ENCODE measurements at regions not wholly inside any gene's neighbourhood (a gene's known extent, or its start where the extent isn't known, plus 50 kb on each side); places are given as distances from the start of the nearest gene placed in this dataset.
"Not testable (repeated sequence)": the region's sequence is repeated elsewhere in the genome, so short reads cannot be mapped to it uniquely, and the experiment has no call there.

- no peak for DNase-seq
These were observed 785.7 kb upstream of the POM121L12 start for GRCh38 chr7:52249741-52250140.

GRCh38 chr7:52247518-52247917, 787.9 kb upstream of the POM121L12 start:
- DNase-seq = no peak

GRCh38 chr7:52243685-52244084, 791.7 kb upstream of the POM121L12 start:
- no peak for DNase-seq

DNA sequence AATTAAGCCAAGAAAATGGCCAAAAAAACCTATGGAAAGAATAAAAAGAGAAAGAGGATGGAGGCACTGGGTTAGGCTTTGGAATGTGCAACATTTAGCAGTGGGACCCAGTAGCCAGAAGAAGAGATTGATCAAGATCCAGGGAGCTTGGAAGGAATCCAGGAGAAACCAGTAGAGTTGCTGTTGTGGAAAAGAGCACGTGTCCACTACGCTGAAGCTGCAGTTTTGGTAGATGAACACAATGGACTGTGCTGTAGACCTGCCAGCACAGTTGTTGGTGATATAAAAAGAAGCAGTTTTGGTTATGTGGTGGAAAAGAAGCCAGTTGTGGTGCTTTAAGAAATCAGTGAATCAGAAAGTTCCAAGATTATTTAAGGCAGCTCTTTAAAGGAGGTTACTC, 802.2 kb upstream of the POM121L12 start:
- no peak for DNase-seq

DNA sequence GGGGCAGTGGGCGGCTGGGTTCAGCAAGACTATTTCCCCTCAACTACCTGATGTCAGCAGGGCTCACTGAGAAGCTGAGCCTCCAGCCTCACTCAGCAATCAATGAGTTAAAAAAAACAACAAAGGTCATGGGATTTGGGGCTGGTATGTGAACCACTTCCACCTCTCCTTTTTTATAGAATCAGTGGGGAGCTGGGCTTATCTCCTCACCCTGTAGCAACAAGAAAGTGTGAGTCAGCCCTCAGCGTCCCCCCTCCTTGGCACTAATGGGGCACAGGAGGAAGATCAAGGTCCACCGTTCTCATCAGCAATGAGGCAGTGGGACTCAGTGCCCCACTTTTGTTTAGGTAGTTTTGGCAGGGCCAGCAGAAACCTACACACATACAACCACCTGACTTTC, 823.5 kb upstream of the POM121L12 start:
- DNase-seq = no peak

GRCh38 chr7:52209614-52210013, 825.8 kb upstream of the POM121L12 start:
- no peak for DNase-seq

GRCh38 chr7:52197221-52197620, 838.2 kb upstream of the POM121L12 start:
- no peak for DNase-seq

GRCh38 chr7:52195664-52196063, 839.8 kb upstream of the POM121L12 start:
- DNase-seq = no peak

DNA sequence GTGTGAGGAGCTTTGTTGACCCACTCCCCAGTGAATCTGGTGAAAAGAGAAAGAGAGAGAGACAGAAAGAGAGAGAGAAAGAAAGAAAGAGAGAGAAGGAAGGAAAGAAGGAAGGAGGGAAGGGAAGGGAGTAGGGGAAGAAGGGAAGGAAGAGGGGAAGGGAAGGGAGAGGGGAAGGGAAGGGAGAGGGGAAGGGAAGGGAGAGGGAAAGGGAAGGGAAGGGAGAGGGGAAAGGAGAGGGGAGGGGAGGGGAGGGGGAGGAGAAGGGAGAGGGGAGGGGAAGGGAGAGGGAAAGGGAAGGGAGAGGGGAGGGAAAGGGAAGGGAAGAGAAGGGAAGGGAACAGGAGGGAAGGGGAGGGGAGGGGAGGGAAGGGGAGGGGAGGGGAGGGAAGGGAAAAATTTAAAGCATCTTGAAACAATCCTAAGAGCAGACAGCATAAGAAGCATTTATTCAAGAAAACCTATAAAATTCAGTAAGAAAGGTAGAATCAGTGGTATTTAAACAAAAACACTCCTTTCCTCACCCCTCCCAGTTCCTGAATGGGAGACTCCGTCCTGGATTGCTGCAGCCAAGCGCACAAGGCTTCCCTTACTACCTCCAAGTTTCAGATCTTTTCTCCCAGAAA, 846.2 kb upstream of the POM121L12 start:
- DNase-seq = no peak

DNA sequence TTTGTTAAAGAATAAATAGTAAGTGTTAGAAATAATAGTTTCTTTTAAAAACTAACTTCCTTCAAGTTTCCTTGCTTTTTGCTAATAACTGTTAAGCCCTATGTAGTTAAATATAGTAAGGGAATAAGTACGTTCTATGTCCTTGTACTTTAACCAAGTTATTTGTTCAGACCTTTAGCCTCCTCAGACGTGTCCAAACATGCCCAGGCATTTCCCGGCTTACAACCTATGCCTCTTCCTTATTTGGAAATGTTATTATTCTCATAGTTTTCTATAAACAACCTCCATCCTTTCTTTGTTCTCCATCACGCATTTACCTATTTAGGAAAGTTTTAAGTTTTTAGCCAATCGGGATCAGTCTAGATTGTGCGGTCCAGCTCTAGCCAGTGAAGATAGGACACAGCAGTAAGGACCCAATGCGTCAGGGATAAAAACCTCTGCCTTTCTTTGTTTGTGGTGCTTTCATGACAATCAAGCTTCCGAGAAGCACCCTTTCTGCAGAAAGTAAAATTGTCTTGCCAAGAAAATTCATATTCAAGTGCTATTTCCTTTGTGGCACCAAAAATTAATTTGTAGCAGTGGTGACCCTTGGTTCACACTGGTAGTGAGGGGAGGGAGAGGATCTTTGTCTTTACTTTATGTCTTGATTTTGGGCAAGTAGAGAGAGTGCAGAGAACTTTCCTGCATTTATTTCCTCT, 851.3 kb upstream of the POM121L12 start:
- DNase-seq = no peak

GRCh38 chr7:52179934-52180333, 855.5 kb upstream of the POM121L12 start:
- no peak for DNase-seq

GRCh38 chr7:52168085-52168484, 851.5 kb upstream of the COBL start:
- DNase-seq = no peak

DNA sequence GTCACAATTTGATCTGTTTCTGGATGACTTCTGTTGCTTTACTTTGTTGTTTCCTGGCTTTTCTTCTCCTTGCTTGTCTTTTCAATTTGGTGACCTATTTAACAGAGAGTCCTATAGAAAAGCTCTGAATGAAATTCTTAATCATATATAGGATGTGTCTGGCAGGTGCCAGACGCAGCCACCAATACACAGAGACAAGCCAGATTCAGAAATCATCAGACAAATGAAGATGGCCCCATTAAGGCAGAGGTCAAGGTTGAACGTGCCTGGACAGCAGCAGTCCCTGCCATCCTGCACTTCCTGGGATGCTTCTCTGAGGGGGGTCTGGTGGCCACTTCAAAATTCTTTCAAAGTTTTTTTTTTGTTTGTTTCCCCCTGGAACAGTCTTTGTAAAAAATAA, 846.7 kb upstream of the COBL start:
- no peak for DNase-seq

- DNase-seq = no peak
These were observed 844.9 kb upstream of the COBL start for GRCh38 chr7:52161483-52161882.

DNA sequence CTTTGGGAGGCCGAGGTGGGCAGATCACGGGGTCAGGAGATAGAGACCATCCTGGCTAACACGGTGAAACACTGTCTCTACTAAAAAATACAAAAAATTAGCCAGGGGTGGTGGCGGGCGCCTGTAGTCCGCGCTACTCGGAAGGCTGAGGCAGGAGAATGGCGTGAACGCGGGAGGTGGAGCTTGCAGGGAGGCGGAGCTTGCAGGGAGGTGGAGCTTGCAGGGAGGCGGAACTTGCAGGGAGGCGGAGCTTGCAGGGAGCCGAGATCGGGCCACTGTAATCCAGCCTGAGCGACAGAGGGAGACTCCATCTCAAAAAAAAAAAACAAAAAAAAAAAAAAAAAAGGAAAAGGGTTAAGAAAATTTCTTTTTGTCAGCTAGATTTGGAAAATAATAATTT, 842.8 kb upstream of the COBL start:
- DNase-seq = not testable (repeated sequence)

- no peak for DNase-seq
These were observed 837.8 kb upstream of the COBL start for GRCh38 chr7:52154382-52154781.

DNA sequence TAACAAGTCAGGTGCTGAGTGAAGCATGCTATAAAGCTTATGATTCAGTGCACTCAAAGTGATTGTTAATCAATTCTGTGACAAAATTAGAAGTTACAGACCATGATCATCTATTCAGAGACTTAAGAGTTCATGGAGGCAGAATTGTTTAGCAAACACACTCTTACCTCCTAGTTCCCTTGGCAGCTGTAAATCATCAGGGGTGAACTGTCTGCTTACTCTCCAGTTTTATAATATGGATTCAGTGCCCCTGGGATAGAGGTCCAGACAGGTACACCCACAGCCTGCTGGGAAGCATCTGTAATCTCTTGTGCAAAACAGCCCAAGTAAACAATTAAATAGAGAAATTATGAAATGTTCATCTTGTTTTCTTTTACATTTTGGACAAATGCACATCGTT, 835.0 kb upstream of the COBL start:
- no peak for DNase-seq

GRCh38 chr7:52150952-52151351, 834.3 kb upstream of the COBL start:
- DNase-seq = no peak

- no peak for DNase-seq
These were observed 830.4 kb upstream of the COBL start for GRCh38 chr7:52146871-52147634.

GRCh38 chr7:52143219-52143618, 826.6 kb upstream of the COBL start:
- DNase-seq = no peak

GRCh38 chr7:52140851-52141250, 824.2 kb upstream of the COBL start:
- no peak for DNase-seq

DNA sequence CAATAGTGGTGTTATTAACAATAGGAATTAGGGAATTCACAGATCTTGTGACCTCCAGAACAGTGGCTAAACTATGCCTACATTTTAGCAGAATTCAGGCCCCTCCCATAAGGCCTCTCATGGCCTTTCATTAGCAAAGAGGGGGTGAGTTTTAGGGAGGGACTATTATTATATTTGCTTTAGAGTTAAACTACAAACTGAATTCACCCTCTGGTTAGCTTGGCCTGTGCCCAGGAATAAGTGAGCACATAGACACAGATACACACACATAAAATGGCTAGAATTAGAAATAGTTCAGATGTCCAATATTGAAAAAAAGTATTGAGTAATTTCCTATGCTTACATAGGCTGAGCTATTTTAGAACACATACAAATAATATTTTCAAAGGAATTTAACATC, 818.8 kb upstream of the COBL start:
- no peak for DNase-seq

GRCh38 chr7:52129278-52129677, 812.7 kb upstream of the COBL start:
- no peak for DNase-seq

- no peak for DNase-seq
These were observed 804.3 kb upstream of the COBL start for GRCh38 chr7:52120912-52121311.

Measured in CD4-positive, alpha-beta T cell treated with Interferon alpha-2 for 1 hour (primary cell).